Fibroblast of the aortic adventitia (primary cell): ENCODE measurements at regions not wholly inside any gene's neighbourhood (a gene's known extent, or its start where the extent isn't known, plus 50 kb on each side); places are given as distances from the start of the nearest gene placed in this dataset.
"Not testable (repeated sequence)": the region's sequence is repeated elsewhere in the genome, so short reads cannot be mapped to it uniquely, and the experiment has no call there.

Source experiments
- DNase-seq: peaks from one replicate; pipeline ENCODE4 v3.0.0-alpha.2; 2010; ENCODE audit warnings: low read depth
- H3K4me3 ChIP-seq: 2 replicates; pipeline ENCODE4 v1.5.1; 2011; ENCODE audit warnings: low read depth, mild to moderate bottlenecking, control low read depth, low read length, moderate library complexity
- TF ChIP-seq, protein P1 (sequence below): IDR thresholded peaks from 2 replicates; pipeline ENCODE4 v1.5.1; 2011; ENCODE audit warnings: mild to moderate bottlenecking, low read length, control low read depth, inconsistent platforms; ENCODE audit not compliant: insufficient read depth

DNA sequence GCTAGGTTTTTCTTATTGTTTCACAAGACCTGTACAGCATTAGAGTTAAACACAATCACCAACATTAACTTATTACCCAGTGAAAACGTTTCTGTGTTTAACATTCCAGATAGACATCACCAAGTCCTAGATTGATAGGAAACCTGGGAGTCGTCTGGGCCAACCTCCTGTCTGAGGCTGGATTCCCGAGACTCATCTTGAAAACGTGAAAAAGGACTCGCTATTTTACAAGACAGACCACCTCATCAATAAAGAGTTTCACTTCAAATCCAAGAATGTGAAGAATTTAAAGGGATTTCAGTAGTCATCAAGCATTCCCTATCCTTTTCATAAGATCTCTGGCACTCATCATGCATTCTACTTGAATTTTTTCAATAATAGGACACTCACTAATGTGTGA lies 626.6 kb downstream of the MCTP2 start:
- no peak for DNase-seq
- TF ChIP-seq, protein P1, sequence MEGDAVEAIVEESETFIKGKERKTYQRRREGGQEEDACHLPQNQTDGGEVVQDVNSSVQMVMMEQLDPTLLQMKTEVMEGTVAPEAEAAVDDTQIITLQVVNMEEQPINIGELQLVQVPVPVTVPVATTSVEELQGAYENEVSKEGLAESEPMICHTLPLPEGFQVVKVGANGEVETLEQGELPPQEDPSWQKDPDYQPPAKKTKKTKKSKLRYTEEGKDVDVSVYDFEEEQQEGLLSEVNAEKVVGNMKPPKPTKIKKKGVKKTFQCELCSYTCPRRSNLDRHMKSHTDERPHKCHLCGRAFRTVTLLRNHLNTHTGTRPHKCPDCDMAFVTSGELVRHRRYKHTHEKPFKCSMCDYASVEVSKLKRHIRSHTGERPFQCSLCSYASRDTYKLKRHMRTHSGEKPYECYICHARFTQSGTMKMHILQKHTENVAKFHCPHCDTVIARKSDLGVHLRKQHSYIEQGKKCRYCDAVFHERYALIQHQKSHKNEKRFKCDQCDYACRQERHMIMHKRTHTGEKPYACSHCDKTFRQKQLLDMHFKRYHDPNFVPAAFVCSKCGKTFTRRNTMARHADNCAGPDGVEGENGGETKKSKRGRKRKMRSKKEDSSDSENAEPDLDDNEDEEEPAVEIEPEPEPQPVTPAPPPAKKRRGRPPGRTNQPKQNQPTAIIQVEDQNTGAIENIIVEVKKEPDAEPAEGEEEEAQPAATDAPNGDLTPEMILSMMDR, result no peak
- H3K4me3 ChIP-seq, result no peak overlapping the region

DNA sequence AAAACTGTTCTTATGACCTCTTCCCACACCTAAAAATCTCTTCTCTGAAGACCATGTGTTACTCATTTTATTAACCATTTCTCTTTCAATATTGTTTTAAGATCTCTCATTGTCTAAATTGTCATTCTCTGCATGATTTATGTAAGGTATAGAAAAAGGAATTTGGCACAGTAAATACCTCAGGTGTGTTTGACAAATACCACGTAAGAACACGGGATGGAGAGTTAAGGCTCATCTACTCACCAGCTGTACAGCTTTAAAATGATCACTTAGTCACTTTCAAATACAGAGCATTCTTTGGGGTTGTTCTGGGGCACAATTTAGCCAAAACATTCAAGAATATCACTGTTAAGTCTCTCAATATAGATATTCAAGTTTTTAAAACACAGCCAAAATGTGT lies 627.1 kb downstream of the MCTP2 start:
- H3K4me3 ChIP-seq, result no peak overlapping the region
- TF ChIP-seq, protein P1, result no peak
- DNase-seq, result no peak

DNA sequence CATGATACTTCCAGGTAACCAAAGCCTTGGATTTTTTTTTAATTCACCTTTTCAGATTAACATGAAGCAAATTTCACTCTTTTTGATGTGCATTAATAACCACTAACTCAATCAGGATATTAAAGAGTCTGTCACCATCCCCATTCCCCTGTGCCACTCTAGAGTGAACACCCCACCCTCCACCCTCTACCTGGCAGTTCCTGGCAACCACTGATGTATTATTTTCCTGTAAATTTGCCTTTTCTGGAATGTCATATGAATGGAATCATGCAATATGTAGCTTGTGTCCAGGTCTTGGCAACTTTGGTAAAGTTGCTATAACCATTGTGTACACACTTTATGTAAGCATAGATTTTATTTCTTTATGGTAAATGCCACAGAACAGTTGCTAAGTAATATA lies 627.6 kb downstream of the MCTP2 start:
- H3K4me3 ChIP-seq, result no peak overlapping the region
- no peak for DNase-seq
- TF ChIP-seq, protein P1, result no peak

- DNase-seq, result no peak
- H3K4me3 ChIP-seq, result no peak overlapping the region
- TF ChIP-seq, protein P1, result no peak
Observed at GRCh38 chr15:94864600-94864999, 633.2 kb downstream of the MCTP2 start.

GRCh38 chr15:94868265-94868664 lies 636.9 kb downstream of the MCTP2 start:
- H3K4me3 ChIP-seq, DNase-seq: not testable (repeated sequence)

DNA sequence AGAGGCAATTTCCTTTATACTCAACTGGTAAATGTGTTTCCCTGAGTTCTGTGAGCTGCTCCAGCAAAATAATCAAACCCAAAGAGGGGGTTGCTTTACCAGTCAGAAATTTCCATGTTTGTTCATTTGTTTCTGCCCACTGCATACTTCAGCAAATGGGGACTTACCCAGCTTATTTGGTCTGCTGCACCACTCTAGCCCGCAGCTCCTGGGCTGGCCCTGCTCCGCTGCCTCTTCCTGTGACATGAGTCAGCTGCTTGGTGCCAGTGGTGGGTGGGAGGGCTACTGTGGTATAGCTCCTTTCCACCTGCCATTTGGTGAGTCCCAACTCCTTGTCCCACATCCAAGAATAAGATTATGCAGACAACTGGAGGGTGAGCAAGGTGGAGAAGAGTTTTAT lies 644.2 kb downstream of the MCTP2 start:
- no peak for DNase-seq
- H3K4me3 ChIP-seq, result no peak overlapping the region
- TF ChIP-seq, protein P1, result no peak

GRCh38 chr15:94877833-94878232 lies 646.5 kb downstream of the MCTP2 start:
- TF ChIP-seq, protein P1, result no peak
- no peak overlapping the region for H3K4me3 ChIP-seq
- DNase-seq, result no peak
